ENCODE measurements at regions not wholly inside any gene's neighbourhood (a gene's known extent, or its start where the extent isn't known, plus 50 kb on each side); places are given as distances from the start of the nearest gene placed in this dataset.

DNA sequence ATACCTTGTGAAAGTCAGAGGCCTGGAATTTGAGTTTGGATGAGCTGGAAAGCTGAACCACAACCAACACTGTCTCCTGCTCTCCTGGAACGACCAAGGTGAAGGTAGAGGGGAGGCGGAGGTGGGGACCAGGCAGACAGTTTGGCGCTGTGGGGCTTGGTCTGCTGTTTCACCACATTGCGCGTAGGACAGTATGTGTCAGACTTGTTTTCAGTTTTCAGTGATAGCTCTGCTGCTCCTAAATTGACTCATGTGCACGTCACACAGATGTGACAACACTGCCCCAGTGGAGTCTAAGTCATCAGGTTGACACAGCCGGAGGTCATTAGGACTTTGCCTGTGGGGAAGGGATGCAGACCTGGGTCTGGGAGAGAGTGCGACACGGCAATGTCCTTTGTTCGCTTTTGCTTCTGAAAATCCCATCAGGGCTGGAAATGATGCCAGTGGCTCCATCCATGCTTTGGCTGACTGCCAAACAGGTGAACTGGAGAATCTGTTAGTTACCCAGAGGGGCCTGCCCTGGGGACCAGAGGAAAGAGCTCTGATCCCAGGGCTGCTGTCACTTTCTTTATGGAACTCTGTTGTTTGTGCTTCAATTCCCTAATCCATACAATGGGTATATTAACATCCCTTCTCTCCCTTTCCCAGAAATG, 255.5 kb downstream of the CDC5L start:
- no peak overlapping the region for H3K9ac ChIP-seq (ENCODE audit: low read length)
- H3K4me2 ChIP-seq (ENCODE audit: low read length), result no peak overlapping the region
- H3F3A ChIP-seq (ENCODE audit: insufficient read depth, low read length, poor library complexity, severe bottlenecking), result no peaks in the 10 kb centered on the region
- no peaks in the 10 kb centered on the region for H3K36me3 ChIP-seq (ENCODE audit: insufficient read depth, low read length)
- H3K27me3 ChIP-seq (ENCODE audit: insufficient read depth, low read depth, low read length), result no peaks in the 10 kb centered on the region
- no peaks in the 10 kb centered on the region for H3K79me2 ChIP-seq (replicated peaks; ENCODE audit: insufficient read depth, low read length)
- no peak overlapping the region for H3K4me3 ChIP-seq (ENCODE audit: low read length)
- H3K27ac ChIP-seq (ENCODE audit: low read length), result no peak overlapping the region
- no peaks in the 10 kb centered on the region for H3K9me2 ChIP-seq (ENCODE audit: insufficient read depth, low read length)
- no peak overlapping the region for H2AFZ ChIP-seq (ENCODE audit: low read depth, low read length)
- no peaks in the 10 kb centered on the region for H4K20me1 ChIP-seq (ENCODE audit: insufficient read depth)
- TF ChIP-seq RAD21 (conservative IDR thresholded peaks at IDR 0.05), result no peak
- TF ChIP-seq MXI1 (conservative IDR thresholded peaks at IDR 0.05; ENCODE audit: poor library complexity, severe bottlenecking), result no peak
- TF ChIP-seq EP300 (conservative IDR thresholded peaks at IDR 0.05; ENCODE audit: poor library complexity, severe bottlenecking), result no peak
- TF ChIP-seq TAF1 (IDR thresholded peaks at IDR 0.05; ENCODE audit: low read depth), result no peak
- no peak for TF ChIP-seq EZH2 (IDR thresholded peaks at IDR 0.05; ENCODE audit: borderline replicate concordance, insufficient read depth, low read length, poor library complexity, severe bottlenecking)
- TF ChIP-seq SMC3 (conservative IDR thresholded peaks at IDR 0.05; ENCODE audit: poor library complexity), result no peak
- TF ChIP-seq POLR2AphosphoS5 (IDR thresholded peaks at IDR 0.05), result no peak
- TF ChIP-seq, protein P1, sequence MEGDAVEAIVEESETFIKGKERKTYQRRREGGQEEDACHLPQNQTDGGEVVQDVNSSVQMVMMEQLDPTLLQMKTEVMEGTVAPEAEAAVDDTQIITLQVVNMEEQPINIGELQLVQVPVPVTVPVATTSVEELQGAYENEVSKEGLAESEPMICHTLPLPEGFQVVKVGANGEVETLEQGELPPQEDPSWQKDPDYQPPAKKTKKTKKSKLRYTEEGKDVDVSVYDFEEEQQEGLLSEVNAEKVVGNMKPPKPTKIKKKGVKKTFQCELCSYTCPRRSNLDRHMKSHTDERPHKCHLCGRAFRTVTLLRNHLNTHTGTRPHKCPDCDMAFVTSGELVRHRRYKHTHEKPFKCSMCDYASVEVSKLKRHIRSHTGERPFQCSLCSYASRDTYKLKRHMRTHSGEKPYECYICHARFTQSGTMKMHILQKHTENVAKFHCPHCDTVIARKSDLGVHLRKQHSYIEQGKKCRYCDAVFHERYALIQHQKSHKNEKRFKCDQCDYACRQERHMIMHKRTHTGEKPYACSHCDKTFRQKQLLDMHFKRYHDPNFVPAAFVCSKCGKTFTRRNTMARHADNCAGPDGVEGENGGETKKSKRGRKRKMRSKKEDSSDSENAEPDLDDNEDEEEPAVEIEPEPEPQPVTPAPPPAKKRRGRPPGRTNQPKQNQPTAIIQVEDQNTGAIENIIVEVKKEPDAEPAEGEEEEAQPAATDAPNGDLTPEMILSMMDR (IDR thresholded peaks at IDR 0.05; ENCODE audit: poor library complexity, severe bottlenecking), result no peak
- TF ChIP-seq, protein P2, sequence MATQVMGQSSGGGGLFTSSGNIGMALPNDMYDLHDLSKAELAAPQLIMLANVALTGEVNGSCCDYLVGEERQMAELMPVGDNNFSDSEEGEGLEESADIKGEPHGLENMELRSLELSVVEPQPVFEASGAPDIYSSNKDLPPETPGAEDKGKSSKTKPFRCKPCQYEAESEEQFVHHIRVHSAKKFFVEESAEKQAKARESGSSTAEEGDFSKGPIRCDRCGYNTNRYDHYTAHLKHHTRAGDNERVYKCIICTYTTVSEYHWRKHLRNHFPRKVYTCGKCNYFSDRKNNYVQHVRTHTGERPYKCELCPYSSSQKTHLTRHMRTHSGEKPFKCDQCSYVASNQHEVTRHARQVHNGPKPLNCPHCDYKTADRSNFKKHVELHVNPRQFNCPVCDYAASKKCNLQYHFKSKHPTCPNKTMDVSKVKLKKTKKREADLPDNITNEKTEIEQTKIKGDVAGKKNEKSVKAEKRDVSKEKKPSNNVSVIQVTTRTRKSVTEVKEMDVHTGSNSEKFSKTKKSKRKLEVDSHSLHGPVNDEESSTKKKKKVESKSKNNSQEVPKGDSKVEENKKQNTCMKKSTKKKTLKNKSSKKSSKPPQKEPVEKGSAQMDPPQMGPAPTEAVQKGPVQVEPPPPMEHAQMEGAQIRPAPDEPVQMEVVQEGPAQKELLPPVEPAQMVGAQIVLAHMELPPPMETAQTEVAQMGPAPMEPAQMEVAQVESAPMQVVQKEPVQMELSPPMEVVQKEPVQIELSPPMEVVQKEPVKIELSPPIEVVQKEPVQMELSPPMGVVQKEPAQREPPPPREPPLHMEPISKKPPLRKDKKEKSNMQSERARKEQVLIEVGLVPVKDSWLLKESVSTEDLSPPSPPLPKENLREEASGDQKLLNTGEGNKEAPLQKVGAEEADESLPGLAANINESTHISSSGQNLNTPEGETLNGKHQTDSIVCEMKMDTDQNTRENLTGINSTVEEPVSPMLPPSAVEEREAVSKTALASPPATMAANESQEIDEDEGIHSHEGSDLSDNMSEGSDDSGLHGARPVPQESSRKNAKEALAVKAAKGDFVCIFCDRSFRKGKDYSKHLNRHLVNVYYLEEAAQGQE (IDR thresholded peaks at IDR 0.05; ENCODE audit: borderline replicate concordance), result no peak
- no peaks in the 10 kb centered on the region for H3K9me3 ChIP-seq (ENCODE audit: low read length)

DNA sequence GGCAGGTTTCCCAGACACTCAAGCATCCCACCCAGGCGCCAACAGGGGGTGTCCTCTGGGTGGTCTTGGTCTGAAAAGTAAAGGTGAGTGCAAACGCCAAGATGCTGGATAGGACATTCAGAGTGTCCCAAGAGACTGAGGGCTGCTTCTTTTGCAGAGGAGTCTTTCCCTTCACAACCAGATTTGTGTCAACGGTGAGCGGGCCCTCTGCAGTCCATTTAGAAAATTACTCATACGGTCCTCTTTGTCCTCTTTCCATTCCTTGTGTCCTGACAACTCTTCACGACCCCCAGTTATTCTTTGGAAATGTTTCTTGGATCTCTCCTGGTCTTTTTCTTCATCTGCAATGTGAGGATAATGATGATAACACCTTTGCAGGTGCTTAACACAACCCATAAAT, 257.8 kb downstream of the CDC5L start:
- Histone ChIP-seq H3F3A (ENCODE audit: insufficient read depth, low read length, poor library complexity, severe bottlenecking) (no peaks in the 10 kb centered on the region), H3K9me2 (ENCODE audit: insufficient read depth, low read length) (no peaks in the 10 kb centered on the region), H4K20me1 (ENCODE audit: insufficient read depth) (no peaks in the 10 kb centered on the region), H3K9ac (ENCODE audit: low read length) (no peak overlapping the region), H3K79me2 (replicated peaks; ENCODE audit: insufficient read depth, low read length) (no peaks in the 10 kb centered on the region), H3K27ac (ENCODE audit: low read length) (no peak overlapping the region), H2AFZ (ENCODE audit: low read depth, low read length) (no peak overlapping the region), H3K27me3 (ENCODE audit: insufficient read depth, low read depth, low read length) (no peaks in the 10 kb centered on the region), H3K36me3 (ENCODE audit: insufficient read depth, low read length) (no peaks in the 10 kb centered on the region), H3K4me3 (ENCODE audit: low read length) (no peak overlapping the region), H3K9me3 (ENCODE audit: low read length) (no peaks in the 10 kb centered on the region), H3K4me2 (ENCODE audit: low read length) (no peak overlapping the region)
- TF ChIP-seq MXI1 (conservative IDR thresholded peaks at IDR 0.05; ENCODE audit: poor library complexity, severe bottlenecking) (no peak), TAF1 (IDR thresholded peaks at IDR 0.05; ENCODE audit: low read depth) (no peak)

Data from neural cell (in vitro differentiated cells).